ENCODE measurements at regions not wholly inside any gene's neighbourhood (a gene's known extent, or its start where the extent isn't known, plus 50 kb on each side); places are given as distances from the start of the nearest gene placed in this dataset.
A peak's percentile ranks its signal among the peaks of the same experiment; 100 is the strongest.

GRCh38 chr7:116417593-116418345 is 81.8 kb upstream of the CAV2 start:
- Histone ChIP-seq H3K36me3 (no peaks in the 10 kb centered on the region), H3K27ac (no peak overlapping the region), H3K4me1 (no peaks in the 10 kb centered on the region), H3K9me3 (no peaks in the 10 kb centered on the region), H3K4me3 (no peak overlapping the region), H3K27me3 (no peaks in the 10 kb centered on the region)
- intact Hi-C loops (cut with DNase I), result no loop called here
- peak; percentile 50 to 76 (median 65) for ATAC-seq
- peak in 1 of 3 donors; percentile 21 for DNase-seq
- WGBS (ENCODE audit: insufficient coverage, low coverage, low lambda C conversion rate, missing lambda C conversion rate), result 56% methylated on average over 7 of the region's 7 CpGs
- no peak for TF ChIP-seq CTCF (IDR thresholded peaks at IDR 0.05)
- no peak for TF ChIP-seq POLR2A (IDR thresholded peaks at IDR 0.05)

GRCh38 chr7:116418524-116418923 is 81.0 kb upstream of the CAV2 start:
- intact Hi-C loops (cut with DNase I), result no loop called here
- H3K4me1 ChIP-seq, result no peaks in the 10 kb centered on the region
- H3K27me3 ChIP-seq, result no peaks in the 10 kb centered on the region
- TF ChIP-seq POLR2A (IDR thresholded peaks at IDR 0.05) (no peak), CTCF (IDR thresholded peaks at IDR 0.05) (no peak)
- H3K27ac ChIP-seq, result no peak overlapping the region
- H3K36me3 ChIP-seq, result no peaks in the 10 kb centered on the region
- DNase-seq, result no peak
- H3K4me3 ChIP-seq, result no peak overlapping the region
- H3K9me3 ChIP-seq, result no peaks in the 10 kb centered on the region
- no peak for ATAC-seq

DNA sequence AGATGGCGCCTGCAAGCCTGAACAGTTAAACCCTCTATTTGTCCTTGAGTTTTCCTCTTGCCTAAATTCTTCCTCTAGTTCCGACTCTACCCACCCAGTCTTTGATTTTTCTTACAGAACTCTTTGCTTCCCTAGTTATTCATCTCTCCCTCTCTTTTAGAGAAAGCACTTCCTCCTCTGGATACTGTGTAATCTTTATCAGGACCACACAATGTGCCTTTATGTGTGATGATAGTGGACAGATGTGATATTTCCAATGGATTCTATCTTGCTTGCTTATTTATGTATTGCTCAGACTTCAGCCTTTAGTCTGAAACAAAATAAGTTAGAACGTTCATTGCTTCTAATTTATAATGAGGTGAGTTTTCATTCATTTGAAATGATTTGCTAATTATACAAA is 79.5 kb upstream of the CAV2 start:
- WGBS (ENCODE audit: insufficient coverage, low coverage, low lambda C conversion rate, missing lambda C conversion rate), result 76% methylated on average over 3 of the region's 3 CpGs
- H3K4me3 ChIP-seq, result no peak overlapping the region
- no peak overlapping the region for H3K27ac ChIP-seq
- ATAC-seq (no peak), DNase-seq (no peak)
- no peaks in the 10 kb centered on the region for H3K4me1 ChIP-seq
- no peaks in the 10 kb centered on the region for H3K36me3 ChIP-seq
- no peaks in the 10 kb centered on the region for H3K27me3 ChIP-seq
- no peaks in the 10 kb centered on the region for H3K9me3 ChIP-seq
- no peak for TF ChIP-seq POLR2A (IDR thresholded peaks at IDR 0.05)
- TF ChIP-seq CTCF (IDR thresholded peaks at IDR 0.05), result no peak
- intact Hi-C loops (cut with DNase I), result no loop called here

DNA sequence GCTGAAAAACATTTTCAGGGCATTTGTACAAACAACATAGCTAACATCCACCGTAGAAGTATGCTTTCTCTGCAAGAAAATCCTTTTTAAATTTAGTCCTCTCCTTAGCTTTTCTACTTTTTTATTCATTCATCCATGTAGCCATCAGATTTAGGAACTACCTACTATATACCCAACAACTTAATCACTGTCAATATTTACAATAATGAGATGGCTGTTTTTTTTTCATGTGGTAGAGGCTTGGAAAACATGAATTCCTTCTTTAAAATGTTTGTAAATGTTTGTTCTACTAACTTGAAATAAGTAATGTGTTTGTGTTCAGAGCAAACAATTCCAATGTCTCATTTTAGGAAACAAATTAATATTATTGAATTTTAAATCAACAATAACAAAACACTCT is 78.2 kb upstream of the CAV2 start:
- no peaks in the 10 kb centered on the region for H3K36me3 ChIP-seq
- 75% methylated on average over 1 of the region's 1 CpG for WGBS (ENCODE audit: insufficient coverage, low coverage, low lambda C conversion rate, missing lambda C conversion rate)
- no peaks in the 10 kb centered on the region for H3K9me3 ChIP-seq
- H3K27ac ChIP-seq, result no peak overlapping the region
- H3K4me1 ChIP-seq, result no peaks in the 10 kb centered on the region
- TF ChIP-seq POLR2A (IDR thresholded peaks at IDR 0.05), result no peak
- no peak for TF ChIP-seq CTCF (IDR thresholded peaks at IDR 0.05)
- no peak for ATAC-seq
- no peaks in the 10 kb centered on the region for H3K27me3 ChIP-seq
- DNase-seq, result no peak
- intact Hi-C loops (cut with DNase I), result no loop called here
- no peak overlapping the region for H3K4me3 ChIP-seq

DNA sequence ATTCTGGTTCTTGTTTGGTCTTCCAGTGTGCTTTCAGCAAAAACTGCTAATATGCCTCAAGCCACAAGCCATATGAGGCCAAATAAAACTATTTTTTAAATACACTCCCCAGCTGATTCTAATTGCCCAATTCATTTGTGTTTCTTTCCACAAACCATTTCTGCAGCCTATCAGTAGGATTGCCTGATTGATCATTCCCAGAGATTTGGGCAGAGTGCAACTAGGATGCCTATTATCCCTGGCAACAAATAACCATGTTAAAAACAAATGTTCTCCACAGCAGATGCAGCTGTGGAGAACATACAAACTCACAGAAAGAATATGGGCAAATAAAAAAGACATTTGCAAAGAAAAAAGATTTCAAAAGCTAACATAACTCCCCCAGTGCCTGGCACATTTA is 76.9 kb upstream of the CAV2 start:
- no peaks in the 10 kb centered on the region for H3K36me3 ChIP-seq
- TF ChIP-seq CTCF (IDR thresholded peaks at IDR 0.05) (no peak), POLR2A (IDR thresholded peaks at IDR 0.05) (no peak)
- H3K27ac ChIP-seq, result no peak overlapping the region
- no peaks in the 10 kb centered on the region for H3K27me3 ChIP-seq
- H3K4me3 ChIP-seq, result no peak overlapping the region
- intact Hi-C loops (cut with DNase I), result no loop called here
- no peaks in the 10 kb centered on the region for H3K9me3 ChIP-seq
- ATAC-seq (no peak), DNase-seq (no peak)
- no peaks in the 10 kb centered on the region for H3K4me1 ChIP-seq
